Astrocyte (in vitro differentiated cells and primary cell): ENCODE measurements at regions not wholly inside any gene's neighbourhood (a gene's known extent, or its start where the extent isn't known, plus 50 kb on each side); places are given as distances from the start of the nearest gene placed in this dataset.

Experiments used
- EZH2 ChIP-seq: IDR thresholded peaks from 2 replicates; pipeline ENCODE4 v1.6.1; 2012; ENCODE audit warnings: mild to moderate bottlenecking, low read length, inconsistent platforms; ENCODE audit not compliant: insufficient read depth
- TF ChIP-seq, protein P1 (sequence below): IDR thresholded peaks from 2 replicates; pipeline ENCODE4 v1.5.1; 2011; ENCODE audit warnings: low read depth, mild to moderate bottlenecking, inconsistent platforms, low read length, moderate library complexity; ENCODE audit not compliant: insufficient read depth

DNA sequence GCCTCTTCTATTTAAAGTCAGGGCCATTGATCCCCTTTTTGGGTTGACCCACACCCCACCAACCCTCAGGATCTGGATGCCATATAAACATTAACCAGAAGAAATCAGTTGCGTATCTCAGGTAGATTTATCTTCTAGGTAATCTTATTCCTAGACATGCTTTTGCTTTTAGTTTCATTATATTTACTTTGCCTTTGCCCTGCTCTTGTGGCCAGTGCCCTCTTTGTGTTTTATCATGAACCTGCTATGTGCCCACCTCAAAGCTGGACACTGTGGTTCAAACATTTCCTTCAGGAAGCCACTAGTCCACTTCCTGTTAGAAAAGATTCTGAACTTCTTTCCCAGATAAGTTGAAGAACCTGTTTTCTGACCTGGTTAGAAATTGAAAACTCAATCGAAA, 117.4 kb upstream of the EDNRA start:
- TF ChIP-seq EZH2, result no peak
- TF ChIP-seq, protein P1, sequence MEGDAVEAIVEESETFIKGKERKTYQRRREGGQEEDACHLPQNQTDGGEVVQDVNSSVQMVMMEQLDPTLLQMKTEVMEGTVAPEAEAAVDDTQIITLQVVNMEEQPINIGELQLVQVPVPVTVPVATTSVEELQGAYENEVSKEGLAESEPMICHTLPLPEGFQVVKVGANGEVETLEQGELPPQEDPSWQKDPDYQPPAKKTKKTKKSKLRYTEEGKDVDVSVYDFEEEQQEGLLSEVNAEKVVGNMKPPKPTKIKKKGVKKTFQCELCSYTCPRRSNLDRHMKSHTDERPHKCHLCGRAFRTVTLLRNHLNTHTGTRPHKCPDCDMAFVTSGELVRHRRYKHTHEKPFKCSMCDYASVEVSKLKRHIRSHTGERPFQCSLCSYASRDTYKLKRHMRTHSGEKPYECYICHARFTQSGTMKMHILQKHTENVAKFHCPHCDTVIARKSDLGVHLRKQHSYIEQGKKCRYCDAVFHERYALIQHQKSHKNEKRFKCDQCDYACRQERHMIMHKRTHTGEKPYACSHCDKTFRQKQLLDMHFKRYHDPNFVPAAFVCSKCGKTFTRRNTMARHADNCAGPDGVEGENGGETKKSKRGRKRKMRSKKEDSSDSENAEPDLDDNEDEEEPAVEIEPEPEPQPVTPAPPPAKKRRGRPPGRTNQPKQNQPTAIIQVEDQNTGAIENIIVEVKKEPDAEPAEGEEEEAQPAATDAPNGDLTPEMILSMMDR, result no peak
